H9 (cell line): ENCODE measurements at regions not wholly inside any gene's neighbourhood (a gene's known extent, or its start where the extent isn't known, plus 50 kb on each side); places are given as distances from the start of the nearest gene placed in this dataset.

Experiments
- DNase-seq: peaks from one replicate; pipeline ENCODE4 v3.0.0-alpha.2; 2017
- H2AFZ ChIP-seq: one replicate; pipeline ENCODE4 v1.6.1; 2013; ENCODE audit warnings: mild to moderate bottlenecking, low read length, control low read depth, moderate library complexity
- H2AK5ac ChIP-seq: 2 replicates; pipeline ENCODE4 v1.6.1; 2013; ENCODE audit warnings: low read length, control low read depth, mixed read lengths; ENCODE audit not compliant: insufficient read length
- H2BK120ac ChIP-seq: one replicate; pipeline ENCODE4 v1.6.1; 2013; ENCODE audit warnings: low read depth, mild to moderate bottlenecking, low read length, control low read depth, inconsistent platforms; ENCODE audit not compliant: poor library complexity, severe bottlenecking
- H2BK12ac ChIP-seq: 2 replicates; pipeline ENCODE4 v1.6.1; 2013; ENCODE audit warnings: low read length, control low read depth, mixed read lengths, low read depth; ENCODE audit not compliant: insufficient read length
- H2BK15ac ChIP-seq: 2 replicates; pipeline ENCODE4 v1.6.1; 2013; ENCODE audit warnings: low read depth, low read length, control low read depth
- H2BK20ac ChIP-seq: one replicate; pipeline ENCODE4 v1.6.1; 2013; ENCODE audit warnings: low read depth, mild to moderate bottlenecking, low read length, control low read depth, inconsistent platforms; ENCODE audit not compliant: poor library complexity, severe bottlenecking
- H2BK5ac ChIP-seq: 2 replicates; pipeline ENCODE4 v1.6.1; 2013; ENCODE audit warnings: low read length, control low read depth, mixed read lengths; ENCODE audit not compliant: insufficient read length
- H3K14ac ChIP-seq: 2 replicates; pipeline ENCODE4 v1.6.1; 2013; ENCODE audit warnings: low read length, control low read depth; ENCODE audit not compliant: insufficient read depth
- H3K18ac ChIP-seq: 2 replicates; pipeline ENCODE4 v1.6.1; 2013; ENCODE audit warnings: low read depth, mild to moderate bottlenecking, mixed read lengths, low read length, control low read depth; ENCODE audit not compliant: insufficient read length
- H3K23ac ChIP-seq: 2 replicates; pipeline ENCODE4 v1.6.1; 2013; ENCODE audit warnings: low read length, control low read depth, mixed read lengths, low read depth; ENCODE audit not compliant: insufficient read length
- H3K23me2 ChIP-seq: 2 replicates; pipeline ENCODE4 v1.6.1; 2013; ENCODE audit warnings: low read depth, mild to moderate bottlenecking, mixed read lengths, low read length, control low read depth; ENCODE audit not compliant: insufficient read length, poor library complexity, severe bottlenecking
- H3K27ac ChIP-seq: 2 replicates; pipeline ENCODE4 v1.5.1; 2013; ENCODE audit warnings: low read length, control low read depth, mixed read lengths, low read depth; ENCODE audit not compliant: insufficient read length
- H3K27me3 ChIP-seq: 2 replicates; pipeline ENCODE4 v1.6.1; 2013; ENCODE audit warnings: low read length, control low read depth, inconsistent platforms; ENCODE audit not compliant: insufficient read depth
- H3K4ac ChIP-seq: 2 replicates; pipeline ENCODE4 v1.6.1; 2013; ENCODE audit warnings: low read depth, mild to moderate bottlenecking, control low read depth, inconsistent platforms, low read length, moderate library complexity
- H3K4me1 ChIP-seq: 2 replicates; pipeline ENCODE4 v1.6.1; 2013; ENCODE audit warnings: low read length, control low read depth, inconsistent platforms; ENCODE audit not compliant: insufficient read depth
- H3K4me2 ChIP-seq: 2 replicates; pipeline ENCODE4 v1.6.1; 2013; ENCODE audit warnings: low read length, control low read depth, mixed read lengths; ENCODE audit not compliant: insufficient read length, insufficient read depth
- H3K56ac ChIP-seq: 2 replicates; pipeline ENCODE4 v1.6.1; 2013; ENCODE audit warnings: low read depth, mild to moderate bottlenecking, mixed read lengths, low read length, control low read depth; ENCODE audit not compliant: insufficient read length
- H3K79me1 ChIP-seq: 2 replicates; pipeline ENCODE4 v1.6.1; 2013; ENCODE audit warnings: low read depth, mild to moderate bottlenecking, moderate library complexity, low read length, control low read depth, inconsistent platforms; ENCODE audit not compliant: insufficient read depth, poor library complexity, severe bottlenecking
- H3K79me2 ChIP-seq: 2 replicates; pipeline ENCODE4 v1.6.1; 2013; ENCODE audit warnings: low read length, control low read depth, inconsistent platforms; ENCODE audit not compliant: insufficient read depth
- H3K9ac ChIP-seq: 2 replicates; pipeline ENCODE4 v1.6.1; 2013; ENCODE audit warnings: low read length, control low read depth, mixed read lengths; ENCODE audit not compliant: insufficient read length; ENCODE audit errors: extremely low read depth
- H3K9me3 ChIP-seq: one replicate; pipeline ENCODE4 v1.6.1; 2013; ENCODE audit warnings: low read depth, low read length, inconsistent platforms; ENCODE audit not compliant: control insufficient read depth
- H3T11ph ChIP-seq: one replicate; pipeline ENCODE4 v1.6.1; 2013; ENCODE audit warnings: mild to moderate bottlenecking, low read length, control low read depth, inconsistent platforms
- H4K20me1 ChIP-seq: one replicate; pipeline ENCODE4 v1.6.1; 2013; ENCODE audit not compliant: control insufficient read depth, insufficient read length, insufficient read depth
- H4K5ac ChIP-seq: 2 replicates; pipeline ENCODE4 v1.6.1; 2013; ENCODE audit warnings: low read depth, mild to moderate bottlenecking, mixed read lengths, low read length, control low read depth; ENCODE audit not compliant: insufficient read length
- H4K8ac ChIP-seq: replicated peaks from 2 replicates; pipeline ENCODE4 v1.6.1; 2013; ENCODE audit warnings: low read length, control low read depth, mixed read lengths, low read depth; ENCODE audit not compliant: insufficient read length
- H4K91ac ChIP-seq: 2 replicates; pipeline ENCODE4 v1.6.1; 2013; ENCODE audit warnings: low read depth, mild to moderate bottlenecking, moderate library complexity, mixed read lengths, low read length, control low read depth; ENCODE audit not compliant: insufficient read length
- H3K27ac Mint-ChIP-seq, 3 experiments: 2 replicates in 2 of 3; 3 replicates in 1 of 3; pipeline ENCODE4 v1.8.0; 2020 to 2021; ENCODE audit warnings: mixed read lengths in 3 of 3, mild to moderate bottlenecking in 1 of 3, moderate library complexity in 1 of 3
- H3K27me3 Mint-ChIP-seq: 2 replicates; pipeline ENCODE4 v1.8.0; 2021; ENCODE audit warnings: low read depth, mild to moderate bottlenecking, moderate library complexity, mixed read lengths
- H3K36me3 Mint-ChIP-seq, 3 experiments: 2 replicates in 2 of 3; 3 replicates in 1 of 3; pipeline ENCODE4 v1.8.0; 2020 to 2021; ENCODE audit warnings: low read depth in 3 of 3, mixed read lengths in 3 of 3; ENCODE audit not compliant: insufficient read depth in 1 of 3
- H3K4me1 Mint-ChIP-seq, 2 experiments: 2 replicates each; pipeline ENCODE4 v1.8.0; 2020; ENCODE audit warnings: mixed read lengths in 2 of 2
- H3K4me3 Mint-ChIP-seq, 2 experiments: 2 replicates in 1 of 2; 3 replicates in 1 of 2; pipeline ENCODE4 v1.8.0; 2020 to 2021; ENCODE audit warnings: mild to moderate bottlenecking in 2 of 2, mixed read lengths in 2 of 2, moderate library complexity in 1 of 2
- H3K9me3 Mint-ChIP-seq, 2 experiments: 2 replicates in 1 of 2; 3 replicates in 1 of 2; pipeline ENCODE4 v1.8.0; 2020; ENCODE audit warnings: mild to moderate bottlenecking in 2 of 2, mixed read lengths in 2 of 2, moderate library complexity in 1 of 2
- CTCF ChIP-seq: fragments of 200-600 bp; sonication (generic); conservative IDR thresholded peaks from 3 replicates; pipeline ENCODE4 v1.8.0; 2021; ENCODE audit warnings: antibody characterized with exemption, mild to moderate bottlenecking
- WGBS: extraction: QIAGEN DNeasy Blood & Tissue Kit; methylation state at CpG from one replicate; pipeline ENCODE4 v1.1.7; 2013; ENCODE audit warnings: missing lambda C conversion rate, low lambda C conversion rate, mixed read lengths; ENCODE audit not compliant: insufficient read length; ENCODE audit errors: extremely low coverage; 5-methylcytosine and 5-hydroxymethylcytosine counted together

DNA sequence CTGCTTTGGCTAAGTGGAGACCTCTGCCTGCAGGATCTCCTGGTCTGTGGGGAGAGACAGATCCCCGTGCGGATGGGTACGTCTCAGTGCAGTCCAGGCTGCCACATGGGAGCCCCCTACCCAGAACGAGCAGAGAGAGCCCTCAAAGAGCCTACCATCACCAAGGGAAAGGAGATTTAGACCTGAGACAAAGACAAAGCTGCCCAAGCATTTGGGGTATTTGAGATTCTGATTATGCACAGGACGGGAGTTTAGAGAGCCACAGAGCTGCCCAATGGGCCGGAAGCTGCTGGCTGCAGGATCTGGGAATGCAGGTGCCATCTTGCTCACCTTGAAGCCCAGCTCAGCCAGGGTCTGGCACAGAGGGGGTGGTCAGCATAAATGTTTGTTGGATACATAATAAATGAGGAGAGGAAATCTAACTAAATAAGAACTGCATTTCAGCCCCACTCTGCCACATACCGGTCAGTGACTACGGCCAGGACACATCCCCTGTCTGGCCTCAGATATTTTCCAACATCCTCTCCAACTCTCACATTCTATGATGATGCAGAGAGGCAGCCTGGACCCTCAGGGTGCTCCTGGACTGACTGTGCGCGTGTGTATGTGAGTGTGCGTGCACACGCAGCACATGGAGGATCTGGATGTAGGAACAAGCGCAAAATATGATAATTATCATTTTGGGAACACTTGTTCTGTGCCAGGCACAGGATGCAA is 157.8 kb downstream of the FGF18 start:
- WGBS: no CpG with 5 or more reads among the region's 13 CpGs
- Histone ChIP-seq H3K27me3 (no peaks in the 10 kb centered on the region), H2BK12ac (no peak overlapping the region), H3K14ac (no peak overlapping the region), H2AK5ac (no peak overlapping the region), H3T11ph (no peak overlapping the region), H3K9me3 (no peaks in the 10 kb centered on the region), H3K18ac (no peak overlapping the region), H2BK120ac (no peak overlapping the region), H2BK15ac (no peak overlapping the region), H3K4me2 (no peak overlapping the region), H3K9ac (no peak overlapping the region), H3K23me2 (no peaks in the 10 kb centered on the region), H4K20me1 (no peaks in the 10 kb centered on the region), H2BK20ac (no peak overlapping the region), H2AFZ (no peak overlapping the region), H3K4ac (no peak overlapping the region), H3K56ac (no peak overlapping the region), H2BK5ac (no peak overlapping the region), H3K4me1 (0 out of 2 replicates have a peak, but pooled peaks cover 1% of the 10 kb centered on the region), H4K5ac (no peak overlapping the region), H4K91ac (no peak overlapping the region), H3K27ac (no peak overlapping the region), H4K8ac (no peak overlapping the region), H3K23ac (no peak overlapping the region), H3K79me1 (no peaks in the 10 kb centered on the region), H3K79me2 (no peaks in the 10 kb centered on the region)
- no peaks in the 10 kb centered on the region; a peak in 1 of 7 replicates for H3K36me3 Mint-ChIP-seq
- H3K9me3 Mint-ChIP-seq: peaks cover 6 to 8% of the 10 kb centered on the region in 2 experiments; a peak in 2 of 5 replicates
- no peak overlapping the region for H3K4me3 Mint-ChIP-seq
- DNase-seq: no peak
- H3K27ac Mint-ChIP-seq: peak overlapping the region in 1 of 3 experiments; percentile 23; a peak in 2 of 7 replicates
- H3K27me3 Mint-ChIP-seq: peaks cover 1% of the 10 kb centered on the region
- no peak for TF ChIP-seq CTCF
- H3K4me1 Mint-ChIP-seq: peaks cover 11 to 16% of the 10 kb centered on the region in 2 experiments
